HG02763 (cell line): ENCODE measurements at regions not wholly inside any gene's neighbourhood (a gene's known extent, or its start where the extent isn't known, plus 50 kb on each side); places are given as distances from the start of the nearest gene placed in this dataset.
A peak's percentile ranks its signal among the peaks of the same experiment; 100 is the strongest.

ENCODE experiments used
- ATAC-seq: cut with Tn5 transposase; IDR thresholded peaks from one replicate; pipeline ENCODE4 v1.9.1; 2021; ENCODE audit warnings: mild to moderate bottlenecking, moderate library complexity; ENCODE audit not compliant: unreplicated experiment

DNA sequence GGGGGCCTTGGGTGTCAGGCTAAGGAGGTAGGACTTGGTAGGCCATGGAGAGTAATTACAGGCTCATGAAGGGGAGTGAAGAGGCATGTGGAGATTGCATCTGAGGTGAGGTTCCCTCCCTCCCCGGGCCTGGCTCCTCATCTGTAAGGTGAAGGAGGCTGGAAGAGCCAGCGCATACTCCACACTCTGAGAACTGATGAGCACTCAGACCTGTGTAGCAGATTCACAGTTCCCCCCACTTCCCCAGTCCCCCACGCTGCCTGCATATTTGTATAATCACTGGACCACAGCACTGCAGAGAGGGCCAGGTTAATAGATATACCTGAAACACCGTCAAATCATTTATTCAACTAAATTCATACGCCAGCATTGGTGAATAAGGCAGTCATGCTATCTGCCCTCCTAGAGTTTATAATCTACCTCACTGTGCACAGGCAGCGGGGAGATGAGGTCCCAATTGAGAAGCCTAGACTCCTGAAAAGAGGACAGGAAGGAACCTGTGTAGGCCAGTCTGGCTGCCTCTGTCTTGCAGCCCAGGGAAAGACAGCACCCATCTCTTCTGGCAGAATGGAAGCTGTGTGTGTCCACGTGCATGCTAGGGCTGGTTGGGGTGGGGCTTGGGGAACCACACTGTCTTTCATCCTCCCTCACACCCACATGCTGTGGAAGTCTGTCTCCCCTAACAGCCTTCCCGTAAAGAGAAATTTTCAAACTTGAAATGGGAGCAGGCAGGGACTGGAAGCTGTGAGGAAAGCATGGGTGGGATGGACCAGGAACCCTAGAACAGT lies 110.6 kb upstream of the ATP1A1 start:
- no peak for ATAC-seq

- ATAC-seq, result no peak
Observed at GRCh38 chr1:116262995-116263385, 110.1 kb upstream of the ATP1A1 start.

DNA sequence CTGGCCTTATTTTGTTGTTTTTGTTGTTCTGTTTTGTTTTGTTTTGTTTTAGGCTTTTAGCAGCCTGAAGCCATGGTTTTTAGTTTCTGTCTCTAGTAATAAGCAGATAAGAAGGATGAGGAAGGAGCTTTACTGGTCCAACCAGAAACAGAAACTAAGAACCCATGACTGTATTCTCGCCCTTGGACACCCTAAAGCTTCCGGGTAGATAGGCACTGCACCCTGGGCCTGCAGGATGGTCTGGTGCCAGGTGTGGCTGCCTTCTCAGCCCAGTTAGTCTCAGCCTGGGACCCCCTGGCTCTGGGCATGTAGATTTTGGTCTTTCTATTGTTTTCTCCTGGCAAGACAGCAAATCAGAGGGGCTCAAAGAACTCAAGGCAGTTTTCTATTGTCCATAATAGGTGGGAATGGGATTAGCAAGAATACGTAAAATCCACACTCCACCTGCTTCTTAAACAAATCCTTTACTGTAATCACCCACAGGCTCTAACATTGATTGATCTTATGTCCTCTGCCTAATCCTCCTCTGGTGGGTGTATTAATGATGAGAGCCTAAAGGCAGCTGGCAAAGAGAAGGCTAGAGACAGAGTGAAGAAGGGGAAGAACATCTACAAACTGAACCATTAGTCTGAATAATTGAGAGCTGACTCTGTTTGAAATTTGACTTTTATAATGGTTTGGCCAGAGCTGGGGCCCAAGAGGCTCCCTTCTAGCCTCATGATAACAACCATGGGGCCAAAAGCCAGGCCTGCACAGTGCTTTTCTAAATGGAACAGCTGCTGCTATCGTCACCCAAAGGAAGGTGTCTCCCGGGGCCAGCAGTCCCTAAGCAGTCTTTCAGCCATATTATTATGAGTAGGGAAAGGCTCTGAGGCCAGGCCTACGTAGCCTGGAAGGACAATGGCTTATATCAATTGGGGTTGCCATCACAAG lies 106.8 kb upstream of the ATP1A1 start:
- ATAC-seq, result no peak

- ATAC-seq, result no peak
Observed at GRCh38 chr1:116266864-116267212, 106.2 kb upstream of the ATP1A1 start.

DNA sequence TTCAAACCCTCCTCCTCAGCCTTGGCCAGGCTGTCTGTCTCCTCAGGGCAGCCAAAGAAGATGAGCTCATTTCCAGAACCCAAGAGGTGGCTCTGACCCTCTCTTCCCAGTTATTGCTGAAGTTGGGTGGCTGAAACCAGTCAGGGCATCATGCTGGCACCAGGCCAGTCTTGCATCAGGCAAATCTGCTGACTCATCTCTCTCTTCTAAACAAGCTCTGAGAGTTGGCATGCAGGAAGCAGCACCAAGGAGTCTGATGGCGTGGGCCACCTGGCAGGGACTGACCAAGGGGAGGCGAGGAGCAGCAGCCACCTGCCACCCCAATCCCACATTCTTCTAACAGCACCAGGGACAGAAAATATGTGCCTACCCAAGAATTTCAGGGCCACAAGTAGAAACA lies 104.8 kb upstream of the ATP1A1 start:
- ATAC-seq, result no peak

DNA sequence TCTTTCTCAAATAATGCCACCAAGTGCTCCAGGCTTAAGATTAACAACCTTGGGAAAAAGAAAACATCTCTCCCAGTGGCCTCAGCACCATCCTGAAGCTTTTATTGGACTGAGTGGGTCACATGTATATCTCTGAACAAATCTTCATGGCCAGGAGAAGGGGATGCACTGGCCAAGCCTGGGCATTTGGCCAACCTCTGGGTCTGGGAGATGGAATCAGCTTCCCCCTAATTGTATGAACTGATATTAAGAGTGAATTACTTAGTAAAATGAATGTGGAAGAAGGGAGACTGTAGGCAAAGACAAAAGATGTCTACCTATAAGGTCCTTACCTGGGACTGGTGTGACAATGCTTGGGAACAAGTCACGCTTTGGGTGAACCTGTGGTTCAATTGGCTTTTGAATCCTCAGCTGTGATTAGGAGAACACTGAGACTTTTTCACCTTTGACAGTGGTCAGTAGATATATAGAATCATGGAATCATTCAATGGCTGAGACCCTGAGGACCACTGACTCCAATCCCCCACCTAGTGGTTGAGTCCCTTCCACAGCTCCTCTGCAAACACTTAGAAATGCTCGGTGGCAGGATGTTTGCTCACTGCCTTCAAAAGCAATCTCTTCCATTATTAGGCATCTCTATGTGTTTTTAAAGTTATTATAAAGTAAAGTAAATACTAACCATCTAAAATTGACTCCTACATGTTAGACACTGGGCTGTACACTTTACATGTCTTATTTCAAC lies 102.6 kb upstream of the ATP1A1 start:
- no peak for ATAC-seq

GRCh38 chr1:116273042-116273783 lies 99.8 kb upstream of the ATP1A1 start:
- no peak for ATAC-seq

- ATAC-seq, result no peak
Observed at GRCh38 chr1:116276532-116276931, 96.5 kb upstream of the ATP1A1 start.

GRCh38 chr1:116277840-116278540 lies 95.1 kb upstream of the ATP1A1 start:
- no peak for ATAC-seq

- no peak for ATAC-seq
Observed at GRCh38 chr1:116278541-116278866, 94.5 kb upstream of the ATP1A1 start.

- no peak for ATAC-seq
Observed at GRCh38 chr1:116279715-116280114, 93.3 kb upstream of the ATP1A1 start.

DNA sequence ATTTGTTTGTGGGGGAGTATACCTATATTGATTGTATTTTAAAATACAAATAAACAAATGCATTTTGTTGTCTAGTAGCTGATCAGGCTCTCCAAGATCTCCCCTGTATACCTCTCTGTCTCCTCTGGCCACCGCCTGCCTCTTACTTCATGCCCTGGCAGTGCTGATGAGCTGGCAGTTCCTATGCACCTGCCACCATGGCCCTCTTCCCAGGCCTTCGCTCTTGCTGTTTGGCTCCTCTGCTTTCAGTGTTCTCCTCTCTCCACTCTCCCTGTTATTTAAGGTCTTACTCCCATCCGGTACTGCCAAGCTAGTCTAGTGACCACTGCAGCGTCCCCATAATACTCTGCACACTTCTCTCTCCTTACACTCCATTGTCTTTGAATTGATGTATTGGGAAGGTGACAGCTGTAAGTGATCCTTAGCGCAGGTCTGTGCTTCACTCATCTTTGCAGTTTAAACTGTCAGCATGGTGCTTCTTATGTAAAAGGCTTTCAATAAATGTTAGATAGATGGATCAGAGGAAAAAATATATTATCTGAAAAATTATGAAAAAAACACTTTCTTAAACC lies 88.1 kb upstream of the ATP1A1 start:
- no peak for ATAC-seq

- ATAC-seq, result no peak
Observed at GRCh38 chr1:116286541-116286971, 86.5 kb upstream of the ATP1A1 start.

GRCh38 chr1:116287341-116288200 lies 85.5 kb upstream of the ATP1A1 start:
- no peak for ATAC-seq

DNA sequence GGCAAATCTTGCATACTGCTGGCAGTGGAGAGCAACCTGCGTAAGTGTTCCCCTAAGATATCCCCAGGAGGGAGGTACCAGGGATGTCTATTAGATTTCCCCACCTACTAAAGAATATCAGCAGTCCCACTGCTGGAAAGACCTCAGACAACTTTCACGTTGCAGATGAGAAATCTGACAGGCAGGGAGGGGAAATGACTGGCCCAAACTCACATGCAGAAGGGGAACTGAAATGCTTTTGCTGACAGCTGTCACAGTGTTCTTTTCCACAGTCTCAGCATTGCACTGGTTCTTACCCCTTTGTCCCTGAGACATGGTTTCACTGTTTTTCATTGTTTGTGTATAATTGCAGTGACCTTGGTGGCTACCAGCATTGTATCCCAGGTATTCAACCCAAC lies 84.8 kb upstream of the ATP1A1 start:
- ATAC-seq, result peak; percentile 82

DNA sequence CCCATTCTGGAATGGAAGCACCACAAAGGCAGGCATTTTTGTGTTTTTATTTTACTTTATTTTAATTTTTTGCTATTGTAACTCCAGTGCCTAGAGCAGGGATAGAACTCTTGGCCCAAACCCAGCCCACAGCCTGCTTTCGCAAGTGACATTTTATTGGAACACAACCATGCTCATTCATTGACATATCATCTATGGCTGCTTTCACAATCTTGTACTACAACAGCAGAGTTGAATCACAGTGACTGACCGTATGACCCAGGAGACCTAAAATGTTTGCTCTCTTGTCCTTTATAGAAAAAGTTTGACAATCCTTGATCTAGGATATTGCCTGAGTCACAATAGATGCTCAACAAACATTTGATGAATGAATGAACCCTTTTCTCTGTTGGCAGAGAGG lies 83.9 kb upstream of the ATP1A1 start:
- ATAC-seq, result no peak

DNA sequence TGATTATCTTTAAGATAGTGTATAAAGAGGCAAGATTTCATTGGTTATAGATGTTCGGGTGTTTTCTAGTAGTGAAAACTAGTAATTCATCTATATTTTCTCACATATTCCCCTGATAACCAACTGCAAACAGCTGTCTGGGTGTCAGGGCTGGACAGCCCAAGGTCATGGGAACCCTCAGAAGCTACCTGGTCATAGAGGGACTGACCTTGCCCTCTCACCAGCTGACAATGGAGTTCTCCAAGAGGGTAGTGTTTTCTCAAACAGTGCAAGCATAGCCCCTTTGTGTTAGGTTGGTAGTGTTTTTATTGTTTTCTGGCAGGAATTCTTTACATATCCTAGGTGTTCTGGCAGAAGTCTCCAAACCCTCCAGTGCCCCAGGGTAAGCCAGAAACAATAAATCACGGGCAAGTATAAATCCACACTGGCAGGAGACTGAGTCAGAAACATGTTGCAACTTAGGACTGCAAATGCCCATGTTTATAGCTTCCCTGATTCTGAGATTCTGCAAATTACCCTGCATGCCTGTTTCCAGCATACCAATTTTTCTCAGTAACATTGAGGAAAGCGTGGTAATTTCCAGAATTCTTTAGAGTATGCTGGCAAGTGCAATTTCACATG lies 82.8 kb upstream of the ATP1A1 start:
- no peak for ATAC-seq

DNA sequence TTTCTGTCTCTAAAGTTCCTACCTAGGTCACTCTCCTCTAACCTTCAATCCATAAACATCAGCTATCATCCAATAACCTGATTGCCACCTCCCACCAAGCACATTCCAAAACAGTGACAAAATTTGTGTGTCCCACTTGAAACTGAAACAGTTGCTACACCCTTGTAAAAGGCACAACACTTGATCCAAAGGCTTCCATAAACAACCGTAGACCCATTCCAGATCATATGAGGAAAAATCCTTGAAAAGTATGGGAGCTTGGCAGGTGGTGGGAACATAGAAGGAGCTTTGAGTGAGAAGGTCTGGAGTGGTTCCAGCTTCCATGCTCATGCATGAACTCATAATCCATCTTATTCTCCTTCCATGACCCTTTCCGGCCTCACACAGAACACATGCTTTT lies 82.0 kb upstream of the ATP1A1 start:
- no peak for ATAC-seq
